HTR-8/SVneo (cell line): ENCODE measurements at regions not wholly inside any gene's neighbourhood (a gene's known extent, or its start where the extent isn't known, plus 50 kb on each side); places are given as distances from the start of the nearest gene placed in this dataset.

Experiments
- DNase-seq: peaks from one replicate; pipeline ENCODE4 v3.0.0; 2011; ENCODE audit warnings: low spot score, mixed read lengths; ENCODE audit not compliant: insufficient read length
- FAIRE-seq: peaks from 2 replicates; lab custom pipeline; 2011; peaks lifted over from hg19 to GRCh38; lab: Jason Lieb, UNC

DNA sequence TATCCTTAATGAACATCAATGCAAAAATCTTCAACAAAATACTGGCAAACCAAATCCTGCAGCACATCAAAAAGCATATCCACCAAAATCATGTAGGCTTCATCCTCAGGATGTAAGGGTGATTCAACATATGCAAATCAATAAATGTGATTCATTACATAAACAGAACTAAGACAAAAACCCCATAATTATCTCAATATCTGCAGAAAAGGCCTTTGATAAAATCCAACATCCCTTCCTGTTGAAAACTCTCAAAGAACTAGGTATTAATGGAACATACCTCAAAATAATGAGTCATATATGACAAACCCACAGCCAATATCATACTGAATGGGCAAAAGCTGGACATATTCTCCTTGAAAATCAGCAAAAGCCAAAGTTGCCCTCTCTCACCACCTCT lies 54.6 kb upstream of the DEPDC1 start:
- FAIRE-seq (no peak), DNase-seq (no peak)

DNA sequence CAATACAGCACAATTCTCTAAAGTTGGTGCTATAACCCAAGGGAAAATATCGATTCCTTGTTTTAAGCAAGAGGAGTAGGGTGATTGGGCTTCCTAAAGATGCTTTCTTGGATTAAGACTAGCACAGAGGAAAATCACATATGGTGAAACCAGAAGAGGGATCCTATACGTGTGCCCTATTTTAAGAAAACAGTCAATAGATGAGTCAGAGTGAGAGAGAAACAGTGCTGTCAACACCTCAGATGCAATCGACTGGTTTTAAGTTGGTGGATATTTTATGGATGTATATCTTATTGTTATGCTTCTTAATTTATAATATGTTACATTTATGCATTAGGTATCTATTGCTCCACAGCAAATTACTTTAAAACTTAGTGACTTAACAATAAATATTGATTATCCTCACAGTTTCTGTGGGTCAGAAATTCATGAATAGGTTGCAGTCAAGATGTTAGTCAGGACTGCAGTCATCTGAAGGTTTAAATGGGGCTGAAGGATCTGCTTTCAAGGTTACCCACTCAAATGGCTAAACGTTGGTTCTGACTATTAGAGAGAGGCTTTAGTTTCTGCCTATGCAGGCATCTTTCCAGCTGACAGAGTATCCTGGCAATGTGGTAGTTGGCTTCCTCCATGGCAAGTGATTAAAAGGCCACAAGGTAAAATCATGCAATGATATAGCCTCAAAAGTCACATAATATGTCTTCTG lies 61.6 kb upstream of the DEPDC1 start:
- DNase-seq = no peak
- FAIRE-seq = no peak

DNA sequence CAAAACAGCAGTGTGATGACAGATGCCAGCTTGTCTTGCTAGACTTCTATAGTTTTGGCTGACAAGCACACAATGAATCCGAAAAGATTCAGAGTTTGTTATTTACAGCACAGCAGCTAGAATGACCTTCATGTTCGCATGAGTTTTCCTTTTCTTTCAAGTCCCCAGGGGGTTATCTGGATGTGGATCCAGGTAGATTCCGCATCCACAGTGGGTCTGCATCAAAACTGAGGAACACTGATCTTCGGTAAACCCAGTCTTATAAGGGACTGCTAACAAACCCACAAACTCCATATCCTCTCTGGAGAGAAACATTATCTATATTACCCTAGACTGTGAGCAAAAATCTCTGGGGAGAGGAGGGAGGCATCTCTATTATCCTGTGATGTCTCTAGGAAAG lies 69.0 kb upstream of the DEPDC1 start:
- FAIRE-seq (no peak), DNase-seq (no peak)

DNA sequence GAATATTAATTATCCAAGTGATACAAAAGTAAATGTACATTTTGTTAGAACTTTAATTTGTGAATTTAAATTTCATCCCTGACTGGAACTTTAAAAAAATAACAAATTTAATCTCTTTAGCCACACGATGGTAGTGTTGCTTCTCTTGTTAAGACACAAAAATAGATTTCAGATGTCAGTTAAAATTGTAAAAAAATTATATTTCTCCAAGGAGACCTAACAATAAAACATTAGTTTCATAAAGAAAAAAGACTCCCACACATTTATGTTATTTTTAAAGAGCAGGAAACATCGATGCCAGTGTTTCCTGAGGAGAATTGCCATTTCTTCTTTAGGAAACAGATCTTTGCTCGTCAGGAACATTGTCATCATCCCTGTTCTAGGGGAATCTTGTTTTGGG lies 74.0 kb upstream of the DEPDC1 start:
- DNase-seq = no peak
- FAIRE-seq = no peak

DNA sequence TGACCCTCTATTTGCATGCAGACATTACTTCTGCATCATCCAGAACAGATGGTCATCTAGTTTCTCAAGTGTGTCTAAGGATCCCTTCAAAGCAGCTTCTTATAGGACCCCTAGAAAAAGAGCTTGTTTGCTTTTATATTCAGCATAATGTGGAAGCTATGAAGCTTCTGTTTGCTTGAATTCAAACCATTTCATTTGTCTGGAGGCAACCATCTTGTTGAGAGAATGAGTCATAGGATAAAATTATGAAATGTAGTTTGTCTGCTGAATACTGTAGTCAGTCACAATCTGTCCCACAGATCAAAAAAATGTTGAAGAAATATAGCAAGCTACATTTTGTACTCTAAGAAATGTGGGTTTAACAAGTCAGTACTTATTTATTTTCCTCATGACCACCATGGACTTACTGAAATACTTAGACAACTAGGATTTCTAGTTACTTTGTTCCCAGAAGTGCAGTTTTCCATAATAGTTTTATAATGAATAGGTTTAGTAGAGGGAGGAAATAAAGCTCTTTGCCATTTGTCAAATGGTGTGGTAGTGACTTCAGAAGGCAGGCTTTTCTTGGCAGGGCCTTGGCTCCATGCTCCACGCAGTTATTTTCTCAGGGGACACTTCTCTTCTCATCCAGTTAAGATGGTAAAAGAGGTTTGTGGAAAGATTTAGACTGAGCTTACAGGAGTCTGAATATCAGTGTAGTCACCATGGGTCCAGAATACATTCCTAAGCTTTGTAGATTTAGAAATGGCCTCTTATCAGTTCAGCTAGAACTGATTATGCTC lies 74.8 kb upstream of the DEPDC1 start:
- FAIRE-seq (no peak), DNase-seq (no peak)

DNA sequence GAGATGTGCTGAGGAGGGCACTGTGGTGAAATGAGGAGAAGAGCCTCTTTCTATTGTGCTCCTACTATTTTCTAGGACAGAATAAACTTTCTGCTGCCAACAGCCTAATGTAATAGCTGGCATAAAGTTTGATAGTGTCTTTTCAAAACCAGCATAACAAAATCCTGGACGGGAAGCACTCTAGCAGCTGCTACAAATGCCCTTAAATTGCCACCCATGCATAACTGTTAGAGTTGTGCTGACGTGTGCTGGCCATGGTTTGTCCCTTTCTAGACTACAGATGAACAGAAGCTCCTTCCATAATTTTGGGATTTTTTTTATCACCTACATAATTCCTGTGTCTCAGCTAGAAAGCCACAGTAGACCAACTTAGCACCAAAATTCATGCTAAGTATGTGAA lies 88.5 kb upstream of the DEPDC1 start:
- DNase-seq (no peak), FAIRE-seq (no peak)

DNA sequence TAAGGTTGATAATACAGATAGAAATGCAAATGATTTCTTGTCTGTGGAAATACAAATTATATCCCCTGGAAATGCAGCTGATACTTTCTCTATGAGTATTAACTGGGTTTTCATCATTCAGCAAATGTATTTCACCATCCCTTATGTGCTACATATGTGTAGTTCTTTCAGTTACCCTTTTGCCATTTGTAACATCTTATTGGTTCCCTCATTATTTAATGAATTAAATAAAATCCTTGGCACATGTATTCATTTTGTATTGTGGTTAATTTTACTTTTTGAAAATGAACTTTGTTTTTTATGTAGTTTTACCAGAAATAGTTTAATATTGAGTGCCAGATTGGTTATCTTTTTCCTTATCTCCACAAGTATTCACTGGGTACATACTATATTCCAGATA lies 89.9 kb upstream of the DEPDC1 start:
- no peak for FAIRE-seq
- DNase-seq = no peak

DNA sequence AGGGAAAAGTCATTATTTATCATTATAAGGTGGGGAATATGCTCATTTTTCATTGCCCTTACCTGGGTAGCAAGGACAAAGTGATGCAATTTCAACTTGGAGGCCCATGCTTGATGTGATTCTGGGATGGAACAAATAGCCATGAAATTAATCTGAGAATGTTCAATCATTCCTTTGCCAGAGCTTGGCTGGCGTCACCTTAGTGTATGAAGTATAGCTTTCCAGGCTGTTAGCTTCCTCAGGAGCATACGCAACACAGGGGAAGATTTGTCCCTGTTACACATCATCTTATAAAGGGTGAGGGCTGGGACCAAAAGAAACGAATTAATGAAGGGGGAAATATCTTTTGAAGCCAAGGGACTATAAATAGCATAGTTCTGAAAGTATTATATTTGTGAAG lies 91.4 kb upstream of the DEPDC1 start:
- FAIRE-seq (no peak), DNase-seq (no peak)

DNA sequence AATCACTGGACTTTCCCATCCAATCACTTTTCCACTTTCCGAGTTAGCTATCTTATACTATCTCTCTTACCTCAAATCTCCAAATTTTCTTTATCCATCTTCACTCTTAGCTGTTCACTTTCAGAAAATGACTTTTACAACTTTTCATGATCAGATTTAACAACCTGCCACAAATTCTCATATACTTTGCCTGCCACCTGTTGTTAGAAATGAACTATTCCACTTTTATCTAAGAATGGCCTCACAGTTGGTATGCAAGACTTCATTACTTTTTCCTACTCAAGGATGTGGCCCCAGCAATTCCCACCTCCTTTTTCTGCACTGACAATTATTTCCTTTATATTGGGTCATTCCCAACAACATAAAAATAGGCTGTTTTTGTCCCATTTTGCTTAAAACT lies 93.6 kb upstream of the DEPDC1 start:
- DNase-seq (no peak), FAIRE-seq (no peak)

DNA sequence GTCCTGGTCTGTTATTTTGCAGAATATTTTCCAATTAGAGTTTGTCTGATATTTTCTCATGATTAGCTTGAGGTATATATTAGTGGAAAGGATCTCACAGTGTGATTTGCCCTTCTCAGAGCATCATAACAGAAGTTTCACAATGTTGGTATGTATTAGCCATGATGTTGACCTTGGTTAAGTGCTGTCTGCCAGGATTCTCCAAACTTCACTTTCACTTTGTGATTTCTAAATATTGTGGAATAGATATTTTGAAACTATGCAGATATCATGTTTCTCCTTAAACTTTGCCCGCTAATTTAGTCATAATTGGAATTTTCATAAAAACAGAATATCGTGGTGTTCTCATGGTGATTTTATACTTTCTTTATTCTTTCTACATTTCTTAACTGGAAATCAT lies 98.0 kb upstream of the DEPDC1 start:
- DNase-seq (no peak), FAIRE-seq (no peak)

DNA sequence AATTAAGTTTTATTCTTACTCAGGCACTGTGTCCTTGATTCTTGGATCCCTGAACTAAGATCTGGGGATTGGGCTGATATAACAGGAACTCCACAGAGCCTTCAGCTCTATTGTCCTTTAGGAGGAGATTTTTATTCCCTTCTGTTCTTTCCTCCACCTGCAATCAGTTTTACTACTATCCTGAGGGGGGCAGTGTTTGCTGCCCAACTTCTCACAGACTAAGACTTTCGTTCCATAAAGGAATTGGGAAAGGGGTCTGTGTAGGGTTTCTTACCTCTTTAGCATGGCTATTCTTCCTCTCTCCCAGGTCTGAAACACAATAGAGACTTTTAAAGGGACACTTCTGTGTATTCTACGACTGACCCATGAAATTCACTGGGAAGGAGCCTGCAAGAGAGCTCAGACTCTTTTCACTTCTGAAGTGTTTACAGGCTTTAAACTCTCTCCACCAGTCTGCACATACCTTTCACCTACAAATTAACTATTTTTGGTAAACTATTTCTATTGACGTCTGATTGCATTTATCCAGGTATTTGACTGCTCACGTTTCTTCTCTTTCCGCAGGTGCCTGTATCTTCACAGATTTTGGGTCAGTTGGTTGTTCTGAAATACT lies 103.3 kb upstream of the DEPDC1 start:
- no peak for DNase-seq
- no peak for FAIRE-seq

DNA sequence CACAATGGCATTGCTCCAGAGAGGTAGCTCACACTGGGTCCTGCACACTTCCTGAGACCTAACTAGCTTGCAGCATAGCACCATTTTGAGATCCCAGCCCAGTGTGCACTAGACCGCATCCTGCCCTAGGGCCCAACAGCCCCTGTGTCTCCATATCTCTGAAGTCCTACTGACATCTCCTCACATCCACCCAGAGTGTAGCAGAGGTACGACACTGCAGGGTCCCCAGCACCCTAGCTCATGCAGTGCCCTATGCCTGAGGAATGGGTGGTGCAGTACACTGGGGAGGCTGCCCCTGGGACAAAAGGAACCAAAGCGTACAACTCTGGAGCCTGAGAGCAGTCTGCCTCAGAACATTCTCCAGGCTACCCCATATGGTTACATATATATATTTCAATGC lies 111.4 kb upstream of the DEPDC1 start:
- no peak for FAIRE-seq
- no peak for DNase-seq

DNA sequence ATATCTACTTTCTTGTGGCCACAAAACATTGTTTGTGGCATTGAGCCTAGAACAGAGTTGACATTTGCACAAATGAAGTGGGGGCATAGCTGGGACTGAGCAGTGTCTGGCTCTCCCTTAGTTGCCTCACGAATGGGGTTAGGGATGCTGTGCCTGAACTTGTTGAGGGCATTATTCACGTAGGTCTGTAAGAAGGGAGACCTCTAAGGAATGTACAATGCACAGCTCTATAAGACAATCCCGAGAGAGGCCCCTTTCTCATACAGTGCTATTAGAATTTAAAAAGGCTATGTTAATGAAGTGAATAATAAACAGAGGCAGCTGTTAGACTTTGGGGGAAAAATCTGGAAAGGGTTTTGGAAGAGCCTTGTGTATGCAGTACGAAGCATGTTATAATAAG lies 118.4 kb upstream of the DEPDC1 start:
- FAIRE-seq = no peak
- no peak for DNase-seq

DNA sequence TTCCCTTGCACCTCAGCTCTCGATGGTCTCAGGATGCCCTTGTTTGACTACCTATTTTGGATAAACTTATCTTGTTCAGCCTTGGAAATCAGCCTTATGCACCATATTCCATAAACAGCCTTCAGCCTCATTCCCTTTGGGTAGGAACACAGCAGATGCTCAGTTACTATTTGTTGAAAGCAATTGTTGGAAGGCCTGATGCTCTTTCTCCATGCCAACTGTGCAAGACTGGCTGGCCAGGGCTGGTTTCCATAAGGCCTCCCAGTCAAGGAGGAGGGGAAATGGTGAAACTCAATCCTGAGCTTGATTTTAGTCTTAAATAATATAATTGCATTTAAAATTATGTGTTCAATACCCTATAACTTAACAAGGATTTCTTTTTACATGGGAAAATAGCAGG lies 121.1 kb upstream of the DEPDC1 start:
- DNase-seq (no peak), FAIRE-seq (no peak)

DNA sequence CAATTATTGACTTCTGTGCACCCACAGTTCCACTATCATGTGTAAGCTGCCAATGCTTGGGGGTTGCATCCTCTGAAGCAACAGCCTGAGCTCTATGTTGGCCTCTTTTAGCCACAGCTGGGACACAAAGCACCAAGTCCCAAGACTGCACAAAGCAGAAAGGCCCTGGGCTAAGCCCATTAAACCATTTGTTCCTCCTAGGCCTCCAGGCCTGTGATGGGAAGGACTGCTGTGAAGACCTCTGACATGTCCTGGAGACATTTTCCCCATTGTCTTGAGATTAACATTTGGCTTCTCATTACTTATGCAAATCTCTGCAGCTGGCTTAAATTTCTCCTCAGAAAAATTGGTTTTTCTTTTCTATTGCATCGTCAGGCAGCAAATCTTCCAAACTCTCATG lies 123.7 kb upstream of the DEPDC1 start:
- DNase-seq (no peak), FAIRE-seq (no peak)

DNA sequence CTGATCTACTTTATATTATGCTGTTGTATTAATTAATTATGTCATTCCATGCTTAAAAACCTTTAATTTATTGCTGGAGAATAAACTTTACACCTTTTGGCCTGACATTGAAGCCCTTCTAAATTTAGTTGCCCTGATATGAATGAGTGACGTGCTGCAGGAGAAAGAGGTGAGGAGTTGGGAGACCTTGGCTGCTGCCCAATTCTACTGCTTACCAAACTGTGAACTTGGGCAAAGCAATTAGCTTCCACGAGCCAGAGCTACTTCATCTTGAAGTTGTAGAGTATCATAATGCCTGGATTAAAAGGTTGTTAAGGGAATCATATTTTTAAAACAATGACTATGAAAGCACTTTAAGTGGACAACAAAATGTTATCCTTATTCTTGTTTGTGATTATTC lies 126.8 kb upstream of the DEPDC1 start:
- FAIRE-seq (no peak), DNase-seq (no peak)

DNA sequence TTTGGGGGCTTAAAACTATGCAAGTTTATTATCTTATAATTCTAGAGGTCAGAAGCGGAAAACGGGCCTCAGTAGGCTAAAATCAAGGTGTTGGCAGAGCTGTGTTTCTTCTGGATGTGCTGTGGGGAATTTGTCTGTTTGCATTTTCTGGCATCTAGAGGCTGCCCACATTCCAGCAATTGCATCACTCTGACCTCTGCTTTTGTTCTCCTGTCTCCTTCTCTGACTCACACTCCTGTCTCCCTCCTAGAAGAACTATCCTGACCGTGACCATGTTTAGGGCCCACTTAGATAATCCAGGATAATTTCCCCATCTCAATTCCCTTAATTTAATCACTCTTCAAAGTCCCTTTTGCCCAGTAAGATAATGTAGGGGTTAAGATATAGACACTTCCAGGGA lies 127.4 kb upstream of the DEPDC1 start:
- FAIRE-seq (no peak), DNase-seq (peak; percentile 2)

DNA sequence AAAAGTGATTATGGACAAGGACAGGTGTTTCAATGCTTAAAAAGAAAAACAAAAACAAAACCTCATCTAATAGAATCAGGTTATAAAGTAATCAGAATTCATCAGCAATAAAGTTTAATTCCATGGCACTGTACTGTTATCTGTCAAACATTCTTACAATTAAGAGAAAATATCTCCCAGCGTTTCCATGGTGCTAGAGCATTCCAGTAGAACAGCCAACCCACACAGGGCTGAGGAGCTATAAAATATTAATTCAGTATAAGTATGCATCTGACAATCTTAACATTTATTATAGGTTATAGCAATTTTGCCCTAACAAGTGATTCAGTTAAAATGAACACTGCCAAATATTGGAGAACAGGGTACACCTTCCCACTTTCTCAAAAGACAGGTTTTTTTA lies 128.7 kb upstream of the DEPDC1 start:
- no peak for DNase-seq

DNA sequence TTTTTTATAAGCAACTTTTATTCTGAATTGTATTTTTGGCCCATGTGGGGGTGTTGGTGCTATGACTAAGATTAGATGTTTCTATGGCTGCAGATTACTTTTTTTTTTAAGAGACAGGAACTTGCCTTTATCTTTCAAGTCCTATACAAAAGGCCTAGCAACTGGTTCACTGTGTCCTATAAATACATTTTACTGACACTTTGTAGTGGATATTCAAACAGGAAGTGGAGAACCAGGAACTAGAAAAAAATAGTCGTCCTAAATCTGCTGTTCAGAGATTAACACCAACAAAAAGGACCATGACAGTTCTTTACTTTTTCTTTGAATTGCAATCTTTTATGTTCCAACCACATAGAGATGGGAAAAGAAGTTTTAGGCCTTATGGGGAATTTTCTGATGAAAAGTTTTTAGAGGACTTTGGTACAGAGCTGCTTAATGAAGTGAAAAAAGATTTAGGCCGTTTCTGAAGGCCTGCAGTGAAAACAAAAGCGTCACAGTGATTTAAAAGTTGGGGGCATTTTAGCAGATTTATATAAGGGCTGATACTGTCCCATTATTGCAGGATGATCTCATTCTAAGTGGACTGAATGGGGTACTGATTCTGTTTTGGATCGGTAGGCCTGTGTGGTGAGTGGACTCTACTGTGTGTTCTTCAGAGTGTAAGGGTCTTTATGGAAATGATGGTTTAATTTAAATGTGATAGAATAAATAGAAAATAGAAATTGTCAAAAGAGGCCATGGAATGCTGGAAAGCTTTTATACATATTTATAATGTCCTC lies 136.4 kb upstream of the DEPDC1 start:
- no peak for DNase-seq
- FAIRE-seq = no peak

More for the DNA sequence above, 128.7 kb upstream of the DEPDC1 start:
- FAIRE-seq = no peak

DNA sequence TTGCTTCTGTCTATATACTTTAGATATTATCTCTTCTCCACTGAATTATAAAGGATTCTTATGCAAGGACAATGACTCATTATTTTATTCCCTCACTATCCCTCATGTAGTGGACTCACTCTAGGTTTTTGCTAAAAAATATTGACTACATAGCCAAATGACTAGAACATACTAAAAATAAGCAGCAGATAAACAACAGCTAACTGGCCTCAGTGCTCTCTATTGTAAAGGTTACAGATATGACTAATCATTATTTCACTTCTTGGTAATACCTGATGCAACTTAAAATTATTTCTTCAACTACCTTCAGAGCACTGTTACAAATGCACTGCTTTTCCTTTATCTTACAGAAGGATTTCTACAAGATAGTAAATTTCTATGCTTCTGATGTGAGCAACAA lies 147.6 kb upstream of the DEPDC1 start:
- FAIRE-seq (no peak), DNase-seq (no peak)

DNA sequence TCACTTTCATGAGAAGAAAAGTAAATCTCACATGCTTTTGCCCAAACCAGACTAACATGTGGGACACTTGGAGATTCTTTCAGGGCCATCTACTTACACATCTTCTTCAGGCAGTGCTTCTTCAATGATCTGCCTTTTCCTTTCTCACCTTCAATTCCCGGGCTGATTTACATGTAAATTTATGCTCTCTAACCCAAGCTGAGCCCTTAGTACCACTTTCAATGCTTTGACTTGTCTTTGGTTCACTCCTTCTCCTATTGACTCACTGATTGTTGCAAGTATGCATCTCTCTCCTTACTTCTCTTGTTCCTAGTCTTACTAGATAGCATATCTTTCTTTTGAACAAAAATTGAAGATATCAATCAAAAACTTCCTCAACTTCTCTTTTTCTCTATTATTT lies 154.2 kb upstream of the DEPDC1 start:
- FAIRE-seq = no peak
- DNase-seq = no peak
